ENCODE measurements at regions not wholly inside any gene's neighbourhood (a gene's known extent, or its start where the extent isn't known, plus 50 kb on each side); places are given as distances from the start of the nearest gene placed in this dataset.

GRCh38 chr7:17474724-17475344 lies 176.4 kb downstream of the AHR start:
- TF ChIP-seq EZH2 (IDR thresholded peaks at IDR 0.05; ENCODE audit: borderline replicate concordance) (no peak), CTCF (IDR thresholded peaks at IDR 0.05; ENCODE audit: poor library complexity) (no peak), EZH2phosphoT487 (IDR thresholded peaks at IDR 0.05; ENCODE audit: low read depth, severe bottlenecking, unreplicated experiment) (no peak)
